Stimulated activated CD4-positive, alpha-beta T cell treated with anti-CD3 and anti-CD28 coated beads, TNF-alpha, amount 100 ng/mL, for 24 hours (primary cell): ENCODE measurements at regions not wholly inside any gene's neighbourhood (a gene's known extent, or its start where the extent isn't known, plus 50 kb on each side); places are given as distances from the start of the nearest gene placed in this dataset.
A peak's percentile ranks its signal among the peaks of the same experiment; 100 is the strongest.
"Not testable (repeated sequence)": the region's sequence is repeated elsewhere in the genome, so short reads cannot be mapped to it uniquely, and the experiment has no call there.

Source experiments
- DNase-seq, 3 experiments: peaks; one replicate each; pipeline ENCODE4 v3.0.0-alpha.2; 2020; ENCODE audit warnings: low read depth in 3 of 3

GRCh38 chr15:30841639-30842038, 62.1 kb upstream of the FAN1 start:
- not testable (repeated sequence) for DNase-seq

GRCh38 chr15:30842798-30843472, 60.8 kb upstream of the FAN1 start:
- DNase-seq, result peak in 1 of 3 experiments; percentile 23

- DNase-seq, result not testable (repeated sequence)
Measured at GRCh38 chr15:30845536-30845935, 58.2 kb upstream of the FAN1 start.
